HL-60 (cell line): ENCODE measurements at regions not wholly inside any gene's neighbourhood (a gene's known extent, or its start where the extent isn't known, plus 50 kb on each side); places are given as distances from the start of the nearest gene placed in this dataset.

Experiments used
- DNase-seq, 2 experiments: peaks; one replicate each; pipeline ENCODE4 v3.0.0-alpha.2; 2010 to 2020; ENCODE audit warnings: low read depth in 1 of 2, low spot score in 1 of 2
- H3K27ac ChIP-seq: fragments of 250-450 bp; sonication (Bioruptor Pico); replicated peaks from 2 replicates; pipeline ENCODE4 v1.5.1; 2020; ENCODE audit warnings: mild to moderate bottlenecking, moderate library complexity
- H3K27me3 ChIP-seq: fragments of 250-450 bp; sonication (Bioruptor Pico); 2 replicates; pipeline ENCODE4 v1.5.1; 2021; ENCODE audit warnings: mild to moderate bottlenecking, moderate library complexity; ENCODE audit not compliant: insufficient read depth, poor library complexity, severe bottlenecking
- H3K4me3 ChIP-seq: replicated peaks from 2 replicates; pipeline ENCODE4 v1.5.1; 2011; ENCODE audit warnings: mild to moderate bottlenecking, control low read depth, low read length; ENCODE audit not compliant: insufficient read depth
- CTCF ChIP-seq: IDR thresholded peaks from one replicate; pipeline ENCODE4 v1.5.1; 2011; ENCODE audit warnings: low read length, control low read depth, inconsistent platforms; ENCODE audit not compliant: insufficient read depth
- GABPA ChIP-seq: IDR thresholded peaks from 2 replicates; pipeline ENCODE4 v1.6.1; 2012; ENCODE audit warnings: low read depth
- POLR2AphosphoS5 ChIP-seq: IDR thresholded peaks from 2 replicates; pipeline ENCODE4 v1.6.1; 2012; ENCODE audit warnings: low read depth
- REST ChIP-seq: IDR thresholded peaks from 2 replicates; pipeline ENCODE4 v1.6.1; 2012; ENCODE audit warnings: low read depth; ENCODE audit not compliant: insufficient replicate concordance
- SPI1 ChIP-seq: IDR thresholded peaks from 2 replicates; pipeline ENCODE4 v1.6.1; 2012; ENCODE audit warnings: low read depth, mild to moderate bottlenecking, borderline replicate concordance

- DNase-seq, result no peak
- H3K27ac ChIP-seq, result no peak overlapping the region
- TF ChIP-seq GABPA (no peak), SPI1 (no peak)
- H3K27me3 ChIP-seq, result no peaks in the 10 kb centered on the region
- no peak overlapping the region for H3K4me3 ChIP-seq
These were observed 56.3 kb upstream of the ZPBP start for GRCh38 chr7:50149369-50149768.

- Histone ChIP-seq H3K4me3 (no peak overlapping the region), H3K27ac (no peak overlapping the region), H3K27me3 (no peaks in the 10 kb centered on the region)
- DNase-seq, result no peak
- TF ChIP-seq SPI1, result no peak
- no peak for TF ChIP-seq REST
- no peak for TF ChIP-seq GABPA
- no peak for TF ChIP-seq CTCF
- no peak for TF ChIP-seq POLR2AphosphoS5
These were observed 55.1 kb upstream of the ZPBP start for GRCh38 chr7:50147951-50148808.

- TF ChIP-seq CTCF (no peak), POLR2AphosphoS5 (no peak), REST (no peak), SPI1 (no peak), GABPA (no peak)
- no peak for DNase-seq
- Histone ChIP-seq H3K27ac (no peak overlapping the region), H3K27me3 (no peaks in the 10 kb centered on the region), H3K4me3 (no peak overlapping the region)
These were observed 53.6 kb upstream of the ZPBP start for GRCh38 chr7:50146692-50147091.

- Histone ChIP-seq H3K27me3 (no peaks in the 10 kb centered on the region), H3K4me3 (no peak overlapping the region), H3K27ac (no peak overlapping the region)
- no peak for DNase-seq
- TF ChIP-seq REST, result no peak
- TF ChIP-seq CTCF, result no peak
- no peak for TF ChIP-seq GABPA
- no peak for TF ChIP-seq SPI1
- TF ChIP-seq POLR2AphosphoS5, result no peak
These were observed 52.8 kb upstream of the ZPBP start for GRCh38 chr7:50145801-50146338.
